SK-N-SH (cell line): ENCODE measurements at regions not wholly inside any gene's neighbourhood (a gene's known extent, or its start where the extent isn't known, plus 50 kb on each side); places are given as distances from the start of the nearest gene placed in this dataset.

ENCODE experiments used
- CTCF ChIA-PET: fragments of 300-600, 350-600 bp; formaldehyde crosslinking; extraction: SDS; loops from one replicate; lab custom pipeline; 2021; lab: Yijun Ruan, JAX
- POLR2A ChIA-PET: fragments of 350-600 bp; sonication (Branson Sonifier 250); formaldehyde crosslinking; extraction: SDS; loops from one replicate; lab custom pipeline; 2020; ENCODE audit warnings: antibody characterized with exemption, inconsistent platforms; lab: Yijun Ruan, JAX
- DNase-seq: peaks from one replicate; pipeline ENCODE4 v3.0.0; 2012
- H2AFZ ChIP-seq: fragments of 200-600 bp; sonication (generic); 2 replicates; pipeline ENCODE4 v1.8.1; 2016; ENCODE audit warnings: antibody characterized with exemption, mild to moderate bottlenecking, low read depth
- H3F3A ChIP-seq: fragments of 200-600 bp; sonication (generic); replicated peaks from 2 replicates; pipeline ENCODE3; 2016; ENCODE audit warnings: antibody characterized with exemption, mild to moderate bottlenecking; ENCODE audit not compliant: insufficient read depth
- H3K27ac ChIP-seq, 2 experiments: fragments of 200-500 bp in 1 of 2; fragments of 200-600 bp in 1 of 2; sonication (Bioruptor generic) in 1 of 2; sonication (generic), shearing (Covaris generic) in 1 of 2; 2 replicates each; pipeline versions ENCODE4 v1.5.1 to v1.6.1; 2014 to 2016; ENCODE audit warnings: low read depth in 2 of 2, inconsistent platforms in 1 of 2, low read length in 1 of 2, mild to moderate bottlenecking in 1 of 2, mixed read lengths in 1 of 2
- H3K27me3 ChIP-seq: fragments of 200-600 bp; sonication (generic), shearing (Covaris generic); 2 replicates; pipeline ENCODE4 v1.6.1; 2016; ENCODE audit warnings: mixed run types; ENCODE audit not compliant: insufficient read depth
- H3K36me3 ChIP-seq, 2 experiments: fragments of 200-500 bp in 1 of 2; fragments of 200-600 bp in 1 of 2; sonication (Bioruptor generic) in 1 of 2; sonication (generic) in 1 of 2; replicated peaks in 1 of 2; 2 replicates each; pipeline versions ENCODE3 to v1.5.1; 2014 to 2016; ENCODE audit warnings: low read length in 1 of 2, mild to moderate bottlenecking in 1 of 2; ENCODE audit not compliant: insufficient read depth in 2 of 2, control insufficient read depth in 1 of 2
- H3K4me1 ChIP-seq, 2 experiments: fragments of 200-500 bp in 1 of 2; fragments of 200-600 bp in 1 of 2; sonication (Bioruptor generic) in 1 of 2; sonication (generic), shearing (Covaris generic) in 1 of 2; 2 replicates each; pipeline versions ENCODE4 v1.5.1 to v1.6.1; 2014 to 2016; ENCODE audit warnings: low read depth in 1 of 2, low read length in 1 of 2, mixed run types in 1 of 2; ENCODE audit not compliant: insufficient read depth in 2 of 2, control insufficient read depth in 1 of 2
- H3K4me2 ChIP-seq: fragments of 200-600 bp; sonication (generic), shearing (Covaris generic); 2 replicates; pipeline ENCODE4 v1.6.1; 2017; ENCODE audit warnings: mixed run types
- H3K4me3 ChIP-seq, 2 experiments: fragments of 200-500 bp in 1 of 2; fragments of 200-600 bp in 1 of 2; sonication (Bioruptor generic) in 1 of 2; sonication (generic), shearing (Covaris generic) in 1 of 2; 2 replicates each; pipeline versions ENCODE4 v1.5.1 to v1.8.1; 2014 to 2016; ENCODE audit warnings: low read depth in 2 of 2, inconsistent platforms in 1 of 2, low read length in 1 of 2, mild to moderate bottlenecking in 1 of 2, mixed read lengths in 1 of 2, moderate library complexity in 1 of 2
- H3K79me2 ChIP-seq: fragments of 200-600 bp; sonication (generic); 2 replicates; pipeline ENCODE4 v1.8.1; 2017; ENCODE audit warnings: mild to moderate bottlenecking; ENCODE audit not compliant: insufficient read depth
- H3K9ac ChIP-seq: fragments of 200-600 bp; sonication (generic); 2 replicates; pipeline ENCODE4 v1.6.1; 2017; ENCODE audit warnings: mixed run types
- H3K9me2 ChIP-seq: fragments of 200-600 bp; sonication (generic); 2 replicates; pipeline ENCODE4 v1.6.1; 2017; ENCODE audit warnings: mixed run types
- H3K9me3 ChIP-seq: fragments of 200-600 bp; sonication (generic); 2 replicates; pipeline ENCODE4 v1.6.1; 2017; ENCODE audit warnings: mixed run types, mild to moderate bottlenecking, moderate library complexity
- H4K20me1 ChIP-seq: fragments of 200-600 bp; sonication (generic); 2 replicates; pipeline ENCODE4 v1.6.1; 2017; ENCODE audit warnings: mild to moderate bottlenecking, mixed run types; ENCODE audit not compliant: insufficient read depth
- FOSL2 ChIP-seq: IDR thresholded peaks from 2 replicates; pipeline ENCODE4 v1.4.0; 2012; ENCODE audit warnings: low read depth, mild to moderate bottlenecking, moderate library complexity, borderline replicate concordance
- FOXM1 ChIP-seq: IDR thresholded peaks from 2 replicates; pipeline ENCODE4 v1.4.0; 2012; ENCODE audit warnings: low read depth, mild to moderate bottlenecking
- MAX ChIP-seq: IDR thresholded peaks from 2 replicates; pipeline ENCODE4 v1.4.0; 2012; ENCODE audit warnings: low read depth
- MXI1 ChIP-seq: IDR thresholded peaks from 2 replicates; pipeline ENCODE4 v1.6.1; 2012; ENCODE audit warnings: mild to moderate bottlenecking, low read depth, low read length, improper control_type of control experiment
- NRF1 ChIP-seq: IDR thresholded peaks from 2 replicates; pipeline ENCODE4 v1.6.1; 2012; ENCODE audit warnings: low read depth, mild to moderate bottlenecking, low read length
- POLR2AphosphoS5 ChIP-seq: IDR thresholded peaks from 2 replicates; pipeline ENCODE4 v1.6.1; 2012; ENCODE audit warnings: low read depth, low read length
- RAD21 ChIP-seq: IDR thresholded peaks from 2 replicates; pipeline ENCODE4 v1.6.1; 2012; ENCODE audit warnings: mild to moderate bottlenecking, low read length
- RXRA ChIP-seq: IDR thresholded peaks from 2 replicates; pipeline ENCODE4 v1.4.0; 2012; ENCODE audit warnings: low read depth, mild to moderate bottlenecking, borderline replicate concordance
- SIN3A ChIP-seq: IDR thresholded peaks from 2 replicates; pipeline ENCODE4 v1.6.1; 2012; ENCODE audit warnings: low read depth, mild to moderate bottlenecking, low read length, moderate library complexity, borderline replicate concordance
- TEAD4 ChIP-seq: IDR thresholded peaks from 2 replicates; pipeline ENCODE4 v1.4.0; 2012; ENCODE audit warnings: mild to moderate bottlenecking, borderline replicate concordance; ENCODE audit not compliant: insufficient read depth
- USF1 ChIP-seq: IDR thresholded peaks from 2 replicates; pipeline ENCODE4 v1.4.0; 2012; ENCODE audit warnings: low read depth, borderline replicate concordance
- YY1 ChIP-seq: IDR thresholded peaks from 2 replicates; pipeline ENCODE4 v1.4.0; 2012; ENCODE audit warnings: low read depth, mild to moderate bottlenecking
- WGBS: methylation state at CpG from one replicate; pipeline ENCODE4 v1.1.6; 2017; ENCODE audit warnings: low lambda C conversion rate; 5-methylcytosine and 5-hydroxymethylcytosine counted together
- TF ChIP-seq, protein P1 (sequence below): IDR thresholded peaks from 2 replicates; pipeline ENCODE4 v1.6.1; 2012; ENCODE audit warnings: mild to moderate bottlenecking, low read depth, low read length, moderate library complexity
- TF ChIP-seq, protein P2 (sequence below): IDR thresholded peaks from 2 replicates; pipeline ENCODE4; 2012

DNA sequence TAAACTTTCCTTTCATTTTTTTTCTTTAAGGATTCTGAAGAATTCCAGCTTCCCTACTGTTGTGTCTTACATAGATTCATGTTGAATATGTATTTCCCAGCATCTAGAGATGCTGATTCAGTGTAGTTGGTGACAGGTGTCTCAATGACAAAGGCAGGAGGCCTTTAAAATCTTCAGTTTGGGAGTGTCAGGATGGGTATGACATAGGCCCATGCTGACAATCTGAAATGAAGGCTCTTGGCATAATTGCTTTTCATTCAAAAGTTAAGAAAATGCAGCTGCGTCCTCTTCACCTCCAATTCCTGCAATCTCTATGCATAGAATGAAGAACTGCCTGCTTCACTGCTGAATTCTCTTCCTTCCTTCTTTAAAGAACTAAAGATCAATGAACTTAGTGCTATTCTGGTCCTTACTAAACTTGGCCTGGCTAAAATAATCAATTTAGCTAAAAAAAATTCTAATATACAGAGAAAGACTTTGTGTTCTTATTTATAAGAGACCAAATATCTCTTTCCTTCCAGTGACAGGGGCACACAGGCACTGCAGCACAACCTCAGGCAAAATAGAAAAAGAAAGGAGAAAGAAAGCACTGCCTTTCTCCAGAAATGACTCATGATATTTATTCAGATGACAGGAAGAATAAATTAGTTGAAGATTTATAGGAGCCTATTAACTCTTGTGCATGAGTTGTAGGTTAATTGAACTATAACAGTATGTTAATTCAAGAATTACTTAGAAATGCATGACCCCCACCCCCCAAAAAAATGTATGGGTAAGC lies 152.6 kb upstream of the GBE1 start:
- H3K4me1 ChIP-seq: 0 out of 4 replicates have a peak, but pooled peaks cover 0 to 4% of the 10 kb centered on the region in 2 experiments
- H3K9me2 ChIP-seq: no peaks in the 10 kb centered on the region
- TF ChIP-seq RAD21: no peak
- no peak for TF ChIP-seq FOXM1
- TF ChIP-seq FOSL2: no peak
- TF ChIP-seq SIN3A: no peak
- TF ChIP-seq NRF1: no peak
- no peak for TF ChIP-seq POLR2AphosphoS5
- TF ChIP-seq, protein P1, sequence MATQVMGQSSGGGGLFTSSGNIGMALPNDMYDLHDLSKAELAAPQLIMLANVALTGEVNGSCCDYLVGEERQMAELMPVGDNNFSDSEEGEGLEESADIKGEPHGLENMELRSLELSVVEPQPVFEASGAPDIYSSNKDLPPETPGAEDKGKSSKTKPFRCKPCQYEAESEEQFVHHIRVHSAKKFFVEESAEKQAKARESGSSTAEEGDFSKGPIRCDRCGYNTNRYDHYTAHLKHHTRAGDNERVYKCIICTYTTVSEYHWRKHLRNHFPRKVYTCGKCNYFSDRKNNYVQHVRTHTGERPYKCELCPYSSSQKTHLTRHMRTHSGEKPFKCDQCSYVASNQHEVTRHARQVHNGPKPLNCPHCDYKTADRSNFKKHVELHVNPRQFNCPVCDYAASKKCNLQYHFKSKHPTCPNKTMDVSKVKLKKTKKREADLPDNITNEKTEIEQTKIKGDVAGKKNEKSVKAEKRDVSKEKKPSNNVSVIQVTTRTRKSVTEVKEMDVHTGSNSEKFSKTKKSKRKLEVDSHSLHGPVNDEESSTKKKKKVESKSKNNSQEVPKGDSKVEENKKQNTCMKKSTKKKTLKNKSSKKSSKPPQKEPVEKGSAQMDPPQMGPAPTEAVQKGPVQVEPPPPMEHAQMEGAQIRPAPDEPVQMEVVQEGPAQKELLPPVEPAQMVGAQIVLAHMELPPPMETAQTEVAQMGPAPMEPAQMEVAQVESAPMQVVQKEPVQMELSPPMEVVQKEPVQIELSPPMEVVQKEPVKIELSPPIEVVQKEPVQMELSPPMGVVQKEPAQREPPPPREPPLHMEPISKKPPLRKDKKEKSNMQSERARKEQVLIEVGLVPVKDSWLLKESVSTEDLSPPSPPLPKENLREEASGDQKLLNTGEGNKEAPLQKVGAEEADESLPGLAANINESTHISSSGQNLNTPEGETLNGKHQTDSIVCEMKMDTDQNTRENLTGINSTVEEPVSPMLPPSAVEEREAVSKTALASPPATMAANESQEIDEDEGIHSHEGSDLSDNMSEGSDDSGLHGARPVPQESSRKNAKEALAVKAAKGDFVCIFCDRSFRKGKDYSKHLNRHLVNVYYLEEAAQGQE: no peak
- TF ChIP-seq, protein P2, sequence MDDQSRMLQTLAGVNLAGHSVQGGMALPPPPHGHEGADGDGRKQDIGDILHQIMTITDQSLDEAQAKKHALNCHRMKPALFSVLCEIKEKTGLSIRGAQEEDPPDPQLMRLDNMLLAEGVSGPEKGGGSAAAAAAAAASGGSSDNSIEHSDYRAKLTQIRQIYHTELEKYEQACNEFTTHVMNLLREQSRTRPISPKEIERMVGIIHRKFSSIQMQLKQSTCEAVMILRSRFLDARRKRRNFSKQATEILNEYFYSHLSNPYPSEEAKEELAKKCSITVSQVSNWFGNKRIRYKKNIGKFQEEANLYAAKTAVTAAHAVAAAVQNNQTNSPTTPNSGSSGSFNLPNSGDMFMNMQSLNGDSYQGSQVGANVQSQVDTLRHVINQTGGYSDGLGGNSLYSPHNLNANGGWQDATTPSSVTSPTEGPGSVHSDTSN: no peak
- no peak for TF ChIP-seq USF1
- no peak for TF ChIP-seq MXI1
- no peak for TF ChIP-seq MAX
- no peak for TF ChIP-seq YY1
- TF ChIP-seq TEAD4: no peak
- no peak for TF ChIP-seq RXRA
- H3K27ac ChIP-seq: no peak overlapping the region
- H3K9me3 ChIP-seq: no peaks in the 10 kb centered on the region
- WGBS: 66% methylated on average over 1 of the region's 1 CpG
- ChIA-PET POLR2A (no interaction called here), CTCF (no interaction called here)
- no peak overlapping the region for H3K4me3 ChIP-seq
- no peaks in the 10 kb centered on the region for H4K20me1 ChIP-seq
- H3K79me2 ChIP-seq: no peaks in the 10 kb centered on the region
- H2AFZ ChIP-seq: no peak overlapping the region
- no peak overlapping the region for H3K9ac ChIP-seq
- no peak overlapping the region for H3K4me2 ChIP-seq
- no peak for DNase-seq
- H3K27me3 ChIP-seq: no peaks in the 10 kb centered on the region; the same call in 1 of the 2 replicates
- H3F3A ChIP-seq: no peaks in the 10 kb centered on the region
- H3K36me3 ChIP-seq: no peaks in the 10 kb centered on the region
